Stimulated activated CD8-positive, alpha-beta memory T cell treated with anti-CD3 and anti-CD28 coated beads, Interleukin-4, amount 100 ng/mL, for 48 hours (primary cell): ENCODE measurements at regions not wholly inside any gene's neighbourhood (a gene's known extent, or its start where the extent isn't known, plus 50 kb on each side); places are given as distances from the start of the nearest gene placed in this dataset.
"Not testable (repeated sequence)": the region's sequence is repeated elsewhere in the genome, so short reads cannot be mapped to it uniquely, and the experiment has no call there.

Experiments used
- DNase-seq: peaks from one replicate; pipeline ENCODE4 v3.0.0-alpha.2; 2020

- DNase-seq, result no peak
These were observed 195.1 kb upstream of the NR5A2 start for GRCh38 chr1:199832451-199832850.

- no peak for DNase-seq
These were observed 192.8 kb upstream of the NR5A2 start for GRCh38 chr1:199834711-199835110.

- DNase-seq, result no peak
These were observed 191.1 kb upstream of the NR5A2 start for GRCh38 chr1:199836430-199836829.

- no peak for DNase-seq
These were observed 190.2 kb upstream of the NR5A2 start for GRCh38 chr1:199837321-199837720.

- DNase-seq, result not testable (repeated sequence)
These were observed 187.9 kb upstream of the NR5A2 start for GRCh38 chr1:199839608-199840007.

- DNase-seq, result not testable (repeated sequence)
These were observed 184.4 kb upstream of the NR5A2 start for GRCh38 chr1:199843096-199843495.

- DNase-seq, result no peak
These were observed 183.6 kb upstream of the NR5A2 start for GRCh38 chr1:199843861-199844260.

- DNase-seq, result no peak
These were observed 180.5 kb upstream of the NR5A2 start for GRCh38 chr1:199847021-199847420.

- DNase-seq, result no peak
These were observed 175.9 kb upstream of the NR5A2 start for GRCh38 chr1:199851439-199852140.

GRCh38 chr1:199854686-199855321 is 172.7 kb upstream of the NR5A2 start:
- DNase-seq, result no peak

GRCh38 chr1:199855580-199855979 is 171.9 kb upstream of the NR5A2 start:
- no peak for DNase-seq

GRCh38 chr1:199856216-199856780 is 171.2 kb upstream of the NR5A2 start:
- no peak for DNase-seq

- DNase-seq, result no peak
These were observed 170.4 kb upstream of the NR5A2 start for GRCh38 chr1:199857108-199857507.

- no peak for DNase-seq
These were observed 170.0 kb upstream of the NR5A2 start for GRCh38 chr1:199857516-199857915.

- no peak for DNase-seq
These were observed 169.3 kb upstream of the NR5A2 start for GRCh38 chr1:199858171-199858570.

GRCh38 chr1:199858856-199859255 is 168.7 kb upstream of the NR5A2 start:
- no peak for DNase-seq

GRCh38 chr1:199859491-199859933 is 168.0 kb upstream of the NR5A2 start:
- DNase-seq, result no peak

- DNase-seq, result no peak
These were observed 166.3 kb upstream of the NR5A2 start for GRCh38 chr1:199861020-199861795.

GRCh38 chr1:199862047-199862446 is 165.5 kb upstream of the NR5A2 start:
- no peak for DNase-seq

GRCh38 chr1:199866210-199866617 is 161.3 kb upstream of the NR5A2 start:
- DNase-seq, result no peak

GRCh38 chr1:199867601-199868000 is 159.9 kb upstream of the NR5A2 start:
- no peak for DNase-seq

- no peak for DNase-seq
These were observed 158.7 kb upstream of the NR5A2 start for GRCh38 chr1:199868777-199869176.

GRCh38 chr1:199875337-199875736 is 152.2 kb upstream of the NR5A2 start:
- no peak for DNase-seq

GRCh38 chr1:199875856-199876255 is 151.7 kb upstream of the NR5A2 start:
- no peak for DNase-seq
